Hepatocyte (in vitro differentiated cells): ENCODE measurements at regions not wholly inside any gene's neighbourhood (a gene's known extent, or its start where the extent isn't known, plus 50 kb on each side); places are given as distances from the start of the nearest gene placed in this dataset.

Experiments used
- EZH2 ChIP-seq: fragments of 200-600 bp; sonication (generic); IDR thresholded peaks from 2 replicates; pipeline ENCODE4 v1.6.1; 2016; ENCODE audit warnings: antibody characterized with exemption, mild to moderate bottlenecking, borderline replicate concordance
- EZH2phosphoT487 ChIP-seq: fragments of 200-600 bp; sonication (generic); IDR thresholded peaks from one replicate; pipeline ENCODE4 v1.6.1; 2018; ENCODE audit warnings: antibody characterized with exemption, mild to moderate bottlenecking, low read depth, moderate library complexity; ENCODE audit not compliant: unreplicated experiment, severe bottlenecking
- TF ChIP-seq, protein P1 (sequence below): fragments of 200-600 bp; sonication (generic); IDR thresholded peaks from 2 replicates; pipeline ENCODE4 v1.5.1; 2016; ENCODE audit warnings: antibody characterized with exemption, mild to moderate bottlenecking; ENCODE audit not compliant: poor library complexity

DNA sequence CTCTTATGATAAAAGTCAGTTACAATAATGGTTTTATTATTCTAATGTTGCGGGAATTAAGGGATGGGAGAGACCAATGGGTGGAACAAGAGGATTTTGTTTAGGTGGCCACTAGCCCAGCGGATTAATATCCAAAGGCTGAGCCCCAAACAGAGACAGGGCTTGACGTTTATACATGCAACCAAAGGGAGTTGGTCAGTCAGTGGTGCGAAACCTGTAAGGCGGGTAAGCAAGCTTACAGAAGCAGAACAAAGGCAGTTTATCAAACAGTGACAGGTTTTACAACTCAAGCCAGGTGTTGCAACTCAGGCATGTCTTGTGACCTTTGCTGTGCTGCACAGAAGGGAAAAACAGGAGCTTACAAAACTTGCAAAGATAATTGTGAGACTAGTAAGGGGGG, 622.9 kb upstream of the MBL2 start:
- TF ChIP-seq EZH2 = no peak
- TF ChIP-seq, protein P1, sequence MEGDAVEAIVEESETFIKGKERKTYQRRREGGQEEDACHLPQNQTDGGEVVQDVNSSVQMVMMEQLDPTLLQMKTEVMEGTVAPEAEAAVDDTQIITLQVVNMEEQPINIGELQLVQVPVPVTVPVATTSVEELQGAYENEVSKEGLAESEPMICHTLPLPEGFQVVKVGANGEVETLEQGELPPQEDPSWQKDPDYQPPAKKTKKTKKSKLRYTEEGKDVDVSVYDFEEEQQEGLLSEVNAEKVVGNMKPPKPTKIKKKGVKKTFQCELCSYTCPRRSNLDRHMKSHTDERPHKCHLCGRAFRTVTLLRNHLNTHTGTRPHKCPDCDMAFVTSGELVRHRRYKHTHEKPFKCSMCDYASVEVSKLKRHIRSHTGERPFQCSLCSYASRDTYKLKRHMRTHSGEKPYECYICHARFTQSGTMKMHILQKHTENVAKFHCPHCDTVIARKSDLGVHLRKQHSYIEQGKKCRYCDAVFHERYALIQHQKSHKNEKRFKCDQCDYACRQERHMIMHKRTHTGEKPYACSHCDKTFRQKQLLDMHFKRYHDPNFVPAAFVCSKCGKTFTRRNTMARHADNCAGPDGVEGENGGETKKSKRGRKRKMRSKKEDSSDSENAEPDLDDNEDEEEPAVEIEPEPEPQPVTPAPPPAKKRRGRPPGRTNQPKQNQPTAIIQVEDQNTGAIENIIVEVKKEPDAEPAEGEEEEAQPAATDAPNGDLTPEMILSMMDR = no peak
- TF ChIP-seq EZH2phosphoT487 = no peak
